AG09319 (cell line): ENCODE measurements at regions not wholly inside any gene's neighbourhood (a gene's known extent, or its start where the extent isn't known, plus 50 kb on each side); places are given as distances from the start of the nearest gene placed in this dataset.
"Not testable (repeated sequence)": the region's sequence is repeated elsewhere in the genome, so short reads cannot be mapped to it uniquely, and the experiment has no call there.

Experiments used
- DNase-seq: peaks from one replicate; pipeline ENCODE4 v3.0.0-alpha.2; 2010; ENCODE audit warnings: low read depth; ENCODE audit errors: extremely low read depth
- CTCF ChIP-seq: IDR thresholded peaks from 2 replicates; pipeline ENCODE4 v1.5.1; 2011; ENCODE audit warnings: low read depth, mild to moderate bottlenecking, inconsistent platforms, low read length, moderate library complexity

DNA sequence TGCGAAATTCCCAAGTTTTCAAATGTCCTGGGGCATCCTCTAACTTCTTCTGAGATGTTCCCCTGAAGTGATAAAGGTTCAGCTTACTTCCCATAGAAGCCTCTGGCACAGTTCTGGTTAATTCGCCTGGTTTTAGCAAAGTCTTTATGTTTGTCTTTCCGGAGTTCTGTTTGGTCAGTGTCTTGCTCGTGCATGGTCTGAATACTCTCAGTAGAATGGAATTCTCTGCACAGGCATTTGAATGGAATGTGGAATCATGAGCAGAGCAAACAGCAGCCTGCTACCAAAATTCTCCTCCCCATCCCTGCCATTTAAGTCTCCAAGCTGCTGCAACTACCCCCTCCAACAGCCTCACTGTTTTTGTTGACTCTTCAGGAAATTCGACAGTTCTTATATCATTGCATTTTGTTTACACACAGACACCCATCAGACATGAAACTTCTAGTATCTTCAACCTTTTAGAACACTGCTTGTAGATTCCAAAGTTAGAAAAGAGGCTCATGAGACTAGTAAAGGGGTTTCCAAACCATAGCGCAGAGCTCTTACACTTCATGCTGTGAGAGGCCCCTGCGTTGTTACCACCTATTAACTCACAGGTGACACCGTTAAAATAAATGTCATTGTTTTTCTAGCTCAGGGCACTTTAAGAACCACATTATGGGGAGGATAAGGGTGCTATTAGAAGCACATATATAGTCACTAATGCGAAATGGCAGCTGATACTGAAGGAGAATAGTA is 129.7 kb downstream of the PLCE1 start:
- peak; percentile 34 for DNase-seq

GRCh38 chr10:94124147-94124546 is 130.4 kb downstream of the PLCE1 start:
- DNase-seq, result not testable (repeated sequence)

More for the DNA sequence above, 129.7 kb downstream of the PLCE1 start:
- no peak for TF ChIP-seq CTCF

DNA sequence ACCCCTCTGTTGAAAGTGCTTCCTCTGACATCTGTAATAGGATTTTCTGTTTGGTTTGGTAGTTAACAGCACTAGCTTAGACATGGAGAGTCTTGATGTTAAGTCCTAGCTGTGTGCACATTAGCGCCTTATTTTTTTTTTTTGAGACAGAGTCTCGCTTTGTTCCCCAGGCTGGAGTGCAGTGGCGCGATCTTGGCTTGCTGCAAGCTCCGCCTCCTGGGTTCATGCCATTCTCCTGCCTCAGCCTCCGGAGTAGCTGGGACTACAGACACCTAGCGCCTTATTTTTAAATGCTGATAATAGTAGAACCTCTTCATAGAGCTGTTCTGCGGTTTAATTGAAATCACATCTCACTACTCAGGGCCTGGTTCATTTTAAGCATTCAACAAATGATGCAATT is 131.5 kb downstream of the PLCE1 start:
- not testable (repeated sequence) for DNase-seq

GRCh38 chr10:94125856-94126255 is 132.1 kb downstream of the PLCE1 start:
- TF ChIP-seq CTCF, result no peak
- peak; percentile 32 for DNase-seq

GRCh38 chr10:94129393-94130130 is 135.8 kb downstream of the PLCE1 start:
- DNase-seq, result peak; percentile 31
- no peak for TF ChIP-seq CTCF

DNA sequence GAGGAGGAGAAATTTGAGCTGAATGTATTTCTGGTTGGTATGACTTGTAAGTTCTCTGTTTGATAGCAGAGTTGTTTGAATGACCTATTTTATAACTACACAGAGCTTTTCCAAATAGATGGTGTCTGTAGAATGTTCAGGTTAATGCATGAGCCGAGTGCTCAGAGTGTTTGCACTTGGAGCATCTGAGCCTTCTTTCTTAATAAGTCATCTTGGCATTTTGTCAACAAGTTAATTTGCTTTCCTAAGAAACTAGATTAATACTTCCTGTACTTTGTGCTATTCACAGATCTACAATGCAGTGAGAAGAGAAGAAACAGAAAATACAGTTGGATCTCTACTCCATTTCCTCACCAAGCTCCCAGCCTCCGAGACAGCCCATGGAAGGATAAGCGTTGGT is 138.2 kb downstream of the PLCE1 start:
- no peak for DNase-seq
- TF ChIP-seq CTCF, result no peak

DNA sequence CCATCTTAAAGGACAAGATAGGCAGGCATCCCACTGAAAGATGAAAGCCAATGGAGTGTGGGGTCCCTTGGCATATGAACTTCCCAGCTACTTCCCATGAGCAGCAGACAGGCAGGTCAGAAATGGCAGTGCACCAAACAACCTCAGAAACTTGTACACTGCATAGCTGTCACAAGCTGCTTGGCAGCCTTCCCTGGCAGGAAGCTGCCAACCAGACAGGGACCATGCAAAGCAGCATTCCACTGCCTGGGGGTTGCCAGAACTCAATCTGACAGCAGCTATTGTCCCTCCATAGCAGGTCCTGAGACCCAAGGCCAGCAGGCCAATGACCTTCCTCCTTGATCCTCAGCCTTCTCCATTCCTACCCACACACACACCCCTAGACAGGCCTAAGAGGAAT is 139.5 kb downstream of the PLCE1 start:
- DNase-seq, result no peak
- no peak for TF ChIP-seq CTCF

- TF ChIP-seq CTCF, result no peak
- no peak for DNase-seq
These were observed 144.0 kb downstream of the PLCE1 start for GRCh38 chr10:94137747-94138146.
